Loucy (cell line): ENCODE measurements at regions not wholly inside any gene's neighbourhood (a gene's known extent, or its start where the extent isn't known, plus 50 kb on each side); places are given as distances from the start of the nearest gene placed in this dataset.

Experiments
- H2AFZ ChIP-seq: fragments of 200-600 bp; sonication (generic); 2 replicates; pipeline ENCODE4 v1.6.0; 2016; ENCODE audit warnings: antibody characterized with exemption, mild to moderate bottlenecking, low read length, moderate library complexity
- H3F3A ChIP-seq: fragments of 200-600 bp; 2 replicates; pipeline ENCODE4 v1.6.0; 2016; ENCODE audit warnings: antibody characterized with exemption, low read depth, mild to moderate bottlenecking
- H3K27me3 ChIP-seq: fragments of 200-600 bp; sonication (generic); 2 replicates; pipeline ENCODE4 v1.6.1; 2014; ENCODE audit warnings: low read length, mild to moderate bottlenecking; ENCODE audit not compliant: insufficient read depth, poor library complexity, severe bottlenecking
- H3K36me3 ChIP-seq: fragments of 200-600 bp; sonication (generic); 2 replicates; pipeline ENCODE4 v1.6.1; 2016; ENCODE audit warnings: low read length; ENCODE audit not compliant: insufficient read depth
- H3K4me1 ChIP-seq: fragments of 200-600 bp; sonication (generic); 2 replicates; pipeline ENCODE4 v1.5.1; 2014; ENCODE audit warnings: low read length, mild to moderate bottlenecking; ENCODE audit not compliant: insufficient read depth, poor library complexity, severe bottlenecking
- H3K4me2 ChIP-seq: fragments of 200-600 bp; sonication (generic); 2 replicates; pipeline ENCODE4 v1.6.0; 2014; ENCODE audit warnings: antibody characterized with exemption, low read length, low read depth, mild to moderate bottlenecking; ENCODE audit not compliant: poor library complexity, severe bottlenecking
- H3K4me3 ChIP-seq: fragments of 200-600 bp; sonication (generic); 2 replicates; pipeline ENCODE4 v1.5.1; 2014; ENCODE audit warnings: low read length, mild to moderate bottlenecking, mixed read lengths; ENCODE audit not compliant: poor library complexity, severe bottlenecking
- H3K79me2 ChIP-seq: fragments of 200-600 bp; sonication (generic); 2 replicates; pipeline ENCODE4 v1.6.1; 2014; ENCODE audit warnings: low read length; ENCODE audit not compliant: insufficient read depth
- H3K9ac ChIP-seq: fragments of 200-600 bp; sonication (generic); 2 replicates; pipeline ENCODE4 v1.6.0; 2014; ENCODE audit warnings: mild to moderate bottlenecking, low read depth, low read length, moderate library complexity; ENCODE audit not compliant: poor library complexity, severe bottlenecking
- H3K9me2 ChIP-seq: fragments of 200-600 bp; sonication (generic); replicated peaks from 2 replicates; pipeline ENCODE4 v1.6.1; 2016; ENCODE audit warnings: low read depth, low read length, mixed read lengths
- H3K9me3 ChIP-seq: fragments of 200-600 bp; sonication (generic); 2 replicates; pipeline ENCODE4 v1.6.1; 2014; ENCODE audit warnings: mild to moderate bottlenecking, antibody characterized with exemption, low read length, low read depth; ENCODE audit not compliant: insufficient read depth
- H4K20me1 ChIP-seq: fragments of 200-600 bp; sonication (generic); 2 replicates; pipeline ENCODE4 v1.6.0; 2014; ENCODE audit warnings: antibody characterized with exemption, low read length, mild to moderate bottlenecking; ENCODE audit not compliant: insufficient read depth, poor library complexity, severe bottlenecking
- EZH2phosphoT487 ChIP-seq: fragments of 200-600 bp; IDR thresholded peaks from 2 replicates; pipeline ENCODE4 v1.6.1; 2018; ENCODE audit warnings: antibody characterized with exemption, mild to moderate bottlenecking, moderate library complexity, borderline replicate concordance
- TF ChIP-seq, protein P1 (sequence below): fragments of 200-600 bp; sonication (generic); conservative IDR thresholded peaks from 2 replicates; pipeline ENCODE4 v1.5.1; 2014; ENCODE audit warnings: mild to moderate bottlenecking, antibody characterized with exemption, low read length

DNA sequence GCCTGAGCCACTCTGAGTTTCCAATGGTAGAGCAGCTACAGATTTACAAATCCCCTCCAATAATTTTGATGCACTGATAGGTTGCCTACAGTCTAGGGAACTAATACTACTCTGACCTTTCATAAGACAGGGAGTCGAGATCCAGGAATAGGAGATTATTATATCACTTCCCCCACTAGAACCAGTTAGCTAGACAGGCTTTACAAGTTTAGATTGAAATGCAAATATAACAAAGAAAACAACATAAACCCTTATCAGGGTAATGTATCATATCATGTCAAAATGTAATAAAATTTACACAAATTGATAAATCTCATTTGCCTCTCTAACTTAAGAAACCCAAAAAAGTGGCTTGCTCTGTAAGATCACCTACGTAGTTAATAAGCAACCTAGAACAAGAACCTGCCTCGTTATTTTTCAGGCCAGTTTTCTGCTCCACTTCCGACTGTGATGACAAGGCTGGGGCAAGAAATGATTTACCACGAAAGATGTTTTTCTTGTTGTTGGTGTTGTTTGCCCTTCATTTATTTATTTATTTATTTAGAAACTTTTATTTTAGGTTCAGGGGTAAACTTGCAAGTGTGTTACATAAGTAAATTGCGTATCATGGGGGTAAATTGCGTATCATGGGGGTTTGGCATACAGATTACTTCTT lies 504.2 kb upstream of the ID4 start:
- Histone ChIP-seq H2AFZ (no peak overlapping the region), H3K9me3 (no peaks in the 10 kb centered on the region), H3K4me1 (no peaks in the 10 kb centered on the region), H3K79me2 (no peaks in the 10 kb centered on the region), H3F3A (no peaks in the 10 kb centered on the region), H3K4me3 (no peak overlapping the region), H3K9me2 (no peaks in the 10 kb centered on the region), H4K20me1 (no peaks in the 10 kb centered on the region), H3K9ac (no peak overlapping the region), H3K27me3 (no peaks in the 10 kb centered on the region), H3K36me3 (no peaks in the 10 kb centered on the region), H3K4me2 (no peak overlapping the region)
- TF ChIP-seq, protein P1, sequence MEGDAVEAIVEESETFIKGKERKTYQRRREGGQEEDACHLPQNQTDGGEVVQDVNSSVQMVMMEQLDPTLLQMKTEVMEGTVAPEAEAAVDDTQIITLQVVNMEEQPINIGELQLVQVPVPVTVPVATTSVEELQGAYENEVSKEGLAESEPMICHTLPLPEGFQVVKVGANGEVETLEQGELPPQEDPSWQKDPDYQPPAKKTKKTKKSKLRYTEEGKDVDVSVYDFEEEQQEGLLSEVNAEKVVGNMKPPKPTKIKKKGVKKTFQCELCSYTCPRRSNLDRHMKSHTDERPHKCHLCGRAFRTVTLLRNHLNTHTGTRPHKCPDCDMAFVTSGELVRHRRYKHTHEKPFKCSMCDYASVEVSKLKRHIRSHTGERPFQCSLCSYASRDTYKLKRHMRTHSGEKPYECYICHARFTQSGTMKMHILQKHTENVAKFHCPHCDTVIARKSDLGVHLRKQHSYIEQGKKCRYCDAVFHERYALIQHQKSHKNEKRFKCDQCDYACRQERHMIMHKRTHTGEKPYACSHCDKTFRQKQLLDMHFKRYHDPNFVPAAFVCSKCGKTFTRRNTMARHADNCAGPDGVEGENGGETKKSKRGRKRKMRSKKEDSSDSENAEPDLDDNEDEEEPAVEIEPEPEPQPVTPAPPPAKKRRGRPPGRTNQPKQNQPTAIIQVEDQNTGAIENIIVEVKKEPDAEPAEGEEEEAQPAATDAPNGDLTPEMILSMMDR, result no peak
- no peak for TF ChIP-seq EZH2phosphoT487

DNA sequence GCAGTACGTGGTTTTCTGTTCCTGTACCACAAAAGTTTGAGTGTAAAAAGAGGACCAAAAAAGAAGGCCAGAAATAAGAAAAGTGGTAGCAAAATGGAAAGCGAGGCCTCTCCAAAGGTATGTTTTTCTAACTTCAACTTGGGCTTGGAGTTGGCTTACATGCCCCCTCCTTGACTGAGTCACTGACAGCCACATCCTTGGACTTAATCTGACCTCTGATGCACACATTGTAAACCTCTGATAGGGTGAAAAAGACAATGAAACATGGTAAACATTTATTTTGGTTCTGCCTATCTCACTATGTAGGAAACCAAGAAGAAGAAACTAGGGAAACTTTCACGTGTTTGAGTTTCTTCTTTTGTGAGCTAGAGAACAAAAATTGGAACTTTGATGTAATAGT lies 503.2 kb upstream of the ID4 start:
- no peak overlapping the region for H3K9ac ChIP-seq
- no peak overlapping the region for H3K4me3 ChIP-seq
- no peaks in the 10 kb centered on the region for H3K9me3 ChIP-seq
- no peak for TF ChIP-seq EZH2phosphoT487
- TF ChIP-seq, protein P1, result no peak
- H3K36me3 ChIP-seq, result no peaks in the 10 kb centered on the region
- H3K4me2 ChIP-seq, result no peak overlapping the region
- H3K27me3 ChIP-seq, result no peaks in the 10 kb centered on the region
- H2AFZ ChIP-seq, result no peak overlapping the region
- no peaks in the 10 kb centered on the region for H4K20me1 ChIP-seq
- no peaks in the 10 kb centered on the region for H3F3A ChIP-seq
- no peaks in the 10 kb centered on the region for H3K79me2 ChIP-seq
- H3K4me1 ChIP-seq, result no peaks in the 10 kb centered on the region
- H3K9me2 ChIP-seq, result no peaks in the 10 kb centered on the region

DNA sequence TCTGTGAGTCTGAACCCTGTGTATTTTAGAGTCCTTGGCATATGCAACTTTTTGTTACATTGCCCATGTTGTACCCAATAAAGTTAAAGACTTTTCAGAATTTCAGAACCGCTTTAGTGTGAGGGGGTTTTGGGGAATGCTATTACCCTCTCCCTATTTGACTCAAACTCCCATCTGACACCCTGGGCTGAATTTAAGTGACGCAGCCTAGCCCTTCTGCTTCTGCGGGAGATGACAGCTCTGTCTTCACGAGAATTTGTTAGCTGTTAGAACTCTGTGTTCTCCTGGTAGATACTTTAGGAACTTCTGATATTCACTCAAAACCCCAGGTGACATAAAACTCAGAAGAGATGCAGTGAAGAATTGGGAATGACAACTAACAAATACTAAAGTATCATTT lies 500.6 kb upstream of the ID4 start:
- Histone ChIP-seq H3F3A (no peaks in the 10 kb centered on the region), H3K4me3 (no peak overlapping the region), H3K9me3 (no peaks in the 10 kb centered on the region), H2AFZ (no peak overlapping the region), H3K36me3 (no peaks in the 10 kb centered on the region), H3K4me1 (no peaks in the 10 kb centered on the region), H3K9me2 (no peaks in the 10 kb centered on the region), H3K27me3 (no peaks in the 10 kb centered on the region), H3K4me2 (no peak overlapping the region), H4K20me1 (no peaks in the 10 kb centered on the region), H3K9ac (no peak overlapping the region), H3K79me2 (no peaks in the 10 kb centered on the region)
- TF ChIP-seq, protein P1, result no peak
- TF ChIP-seq EZH2phosphoT487, result no peak
